Stimulated activated CD4-positive, alpha-beta T cell treated with anti-CD3 and anti-CD28 coated beads, TNF-alpha, amount 100 ng/mL, for 4 hours (primary cell): ENCODE measurements at regions not wholly inside any gene's neighbourhood (a gene's known extent, or its start where the extent isn't known, plus 50 kb on each side); places are given as distances from the start of the nearest gene placed in this dataset.

ENCODE experiments used
- DNase-seq, 3 experiments: peaks; one replicate each; pipeline ENCODE4 v3.0.0-alpha.2; 2020; ENCODE audit warnings: low read depth in 3 of 3

- DNase-seq: no peak
These were observed 63.7 kb upstream of the BAIAP2L1 start for GRCh38 chr7:98464558-98464940.

DNA sequence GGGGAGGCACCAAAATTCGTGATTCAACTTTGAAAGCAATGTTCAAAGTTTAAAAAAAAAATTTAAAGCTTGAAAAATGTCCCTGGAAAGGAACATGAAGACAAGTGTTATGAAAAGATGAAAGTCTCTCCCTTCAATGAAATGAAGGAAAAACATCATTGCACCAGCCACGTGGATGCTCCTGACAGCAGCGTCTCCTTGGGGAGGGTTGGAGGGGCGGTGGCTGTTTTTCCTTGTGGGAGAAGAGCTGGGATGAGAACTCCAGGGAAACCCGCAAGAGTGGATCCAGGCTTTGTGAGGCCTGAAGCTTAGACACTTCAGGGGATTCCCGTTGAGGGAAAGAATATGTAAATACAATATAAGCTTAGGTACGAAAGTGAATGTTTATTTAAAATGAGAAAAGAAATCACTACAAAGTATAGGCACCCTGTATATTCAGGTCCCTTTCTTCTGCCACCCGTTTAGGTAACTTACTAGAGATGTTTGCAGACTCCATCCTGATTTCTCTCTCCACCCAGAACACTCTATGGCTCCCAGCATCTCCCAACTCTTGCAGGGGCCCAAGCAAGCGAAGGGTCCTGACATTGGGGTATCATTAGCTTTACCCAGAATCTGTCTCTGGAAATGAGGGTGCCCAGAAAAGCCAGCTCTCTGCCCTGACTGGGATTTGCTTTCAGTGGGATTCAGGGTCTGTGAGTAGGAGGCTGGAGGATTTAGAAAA lies 63.1 kb upstream of the BAIAP2L1 start:
- DNase-seq: no peak

- DNase-seq: no peak
These were observed 62.2 kb upstream of the BAIAP2L1 start for GRCh38 chr7:98462911-98463633.

DNA sequence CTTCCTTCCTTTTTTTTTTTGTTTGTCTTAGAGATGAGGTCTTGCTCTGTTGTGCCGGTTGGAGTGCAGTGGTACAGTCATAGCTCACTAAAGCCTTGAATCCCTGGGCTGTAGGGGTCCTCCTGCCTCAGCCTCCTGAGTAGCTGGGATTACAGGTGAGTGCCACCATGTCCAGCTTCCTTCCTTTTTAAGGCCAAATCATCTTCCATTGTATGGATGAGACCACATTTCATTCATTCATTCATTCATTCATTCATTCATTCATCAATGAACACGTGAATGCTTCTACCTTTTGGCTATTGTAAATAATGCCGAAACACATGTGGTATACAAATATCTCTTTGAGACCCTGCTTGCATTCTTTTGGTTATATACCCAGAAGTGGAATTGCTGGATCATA lies 60.0 kb upstream of the BAIAP2L1 start:
- DNase-seq: no peak

- DNase-seq: no peak
These were observed 58.6 kb upstream of the BAIAP2L1 start for GRCh38 chr7:98459529-98459928.

GRCh38 chr7:98458090-98458875 lies 57.4 kb upstream of the BAIAP2L1 start:
- DNase-seq: no peak

- no peak for DNase-seq
These were observed 56.0 kb upstream of the BAIAP2L1 start for GRCh38 chr7:98456866-98457265.

DNA sequence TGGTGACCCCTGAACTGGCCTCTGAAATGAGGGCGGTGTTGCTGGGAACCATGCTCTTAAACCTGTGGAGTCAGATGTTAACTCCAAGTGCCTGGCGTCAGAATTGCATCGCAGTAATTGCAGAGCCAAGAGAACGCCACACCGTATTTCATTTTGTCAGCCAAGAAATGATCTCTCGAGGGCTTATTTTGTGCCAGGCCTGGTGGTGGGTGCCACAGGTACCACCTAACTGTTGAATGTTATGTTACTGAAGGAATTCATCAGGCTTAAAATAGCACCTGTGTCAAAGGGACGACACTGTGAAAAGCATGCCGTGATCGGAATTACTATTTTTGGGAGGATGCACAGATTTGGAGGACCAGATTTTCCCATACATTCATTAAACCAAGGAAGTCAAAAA lies 51.9 kb upstream of the BAIAP2L1 start:
- no peak for DNase-seq
